NCI-H146 (cell line): ENCODE measurements at regions not wholly inside any gene's neighbourhood (a gene's known extent, or its start where the extent isn't known, plus 50 kb on each side); places are given as distances from the start of the nearest gene placed in this dataset.
"Not testable (repeated sequence)": the region's sequence is repeated elsewhere in the genome, so short reads cannot be mapped to it uniquely, and the experiment has no call there.

Source experiments
- DNase-seq: peaks from one replicate; lab custom pipeline; 2025; lab: John Stamatoyannopoulos, UW

DNA sequence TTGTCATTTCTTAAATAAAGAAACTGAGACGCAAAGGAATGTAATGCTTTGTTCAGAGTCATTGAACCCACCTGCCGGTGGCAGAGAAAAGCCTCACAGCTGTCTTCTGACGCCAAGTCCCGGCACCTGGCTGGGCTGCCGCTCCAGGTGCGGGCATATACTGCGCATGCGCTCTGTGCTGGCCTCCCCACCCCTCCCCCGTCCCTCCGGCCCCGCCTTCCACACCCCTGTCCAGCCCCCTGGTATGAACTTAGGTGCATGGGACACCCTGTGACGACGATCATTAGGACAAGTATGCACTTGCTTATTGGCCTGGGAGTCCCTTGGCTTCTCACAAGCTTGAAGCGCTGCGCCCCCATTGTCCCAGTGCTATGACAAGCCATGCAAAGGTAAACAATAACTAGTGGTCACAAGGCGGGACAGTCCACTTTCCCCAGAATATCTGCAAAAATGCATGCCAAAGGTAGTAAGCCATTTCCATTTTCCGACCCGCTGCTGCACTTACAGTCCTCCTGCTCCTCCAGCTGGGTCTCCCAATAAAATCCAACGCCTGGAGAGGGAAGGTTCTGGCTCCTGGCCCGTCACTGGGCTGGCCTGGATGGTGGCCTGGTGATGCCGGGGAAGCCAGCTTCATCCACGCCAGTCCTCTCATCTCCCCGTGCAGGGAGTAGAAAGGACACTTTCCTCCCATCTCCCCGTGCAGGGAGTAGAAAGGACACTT, 100.4 kb downstream of the PSMG1 start:
- peak; percentile 66 for DNase-seq

DNA sequence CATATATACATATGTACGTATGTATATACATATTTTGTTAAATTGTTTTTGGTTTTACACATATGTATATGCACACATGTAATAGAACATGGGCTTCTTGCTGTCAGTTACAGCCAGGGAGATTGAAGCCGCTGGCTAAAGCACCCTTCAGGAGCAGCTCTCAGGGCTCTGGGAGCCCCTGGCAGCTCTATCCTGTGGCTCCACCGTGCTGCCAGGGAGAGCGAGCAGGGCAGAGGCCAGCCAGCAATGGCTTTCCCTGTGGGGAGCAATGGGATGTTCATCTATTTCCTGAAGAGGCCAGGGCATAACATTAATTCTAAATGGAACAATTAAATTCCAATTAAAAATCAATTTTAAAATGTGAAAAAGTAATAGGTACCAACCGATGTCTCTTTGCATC, 102.9 kb downstream of the PSMG1 start:
- DNase-seq, result no peak

DNA sequence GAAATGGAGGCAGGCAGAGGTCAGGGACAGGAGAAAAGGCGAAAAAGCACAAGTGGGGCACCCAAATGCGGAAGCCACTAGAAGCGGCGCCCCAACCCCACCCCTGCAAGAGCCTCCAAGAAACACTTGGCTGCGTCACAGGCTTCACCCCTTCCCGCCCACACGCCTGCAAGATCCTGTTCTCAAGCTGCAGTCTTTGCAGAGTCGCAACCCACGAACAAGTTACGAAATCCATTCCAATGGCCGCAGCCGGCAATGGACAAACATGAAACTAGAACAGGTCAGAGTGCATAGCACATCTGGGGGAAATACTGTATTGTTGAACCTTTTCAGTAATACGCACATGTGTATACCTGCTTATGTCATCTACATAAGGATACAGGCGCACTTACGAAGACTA, 103.6 kb downstream of the PSMG1 start:
- no peak for DNase-seq

DNA sequence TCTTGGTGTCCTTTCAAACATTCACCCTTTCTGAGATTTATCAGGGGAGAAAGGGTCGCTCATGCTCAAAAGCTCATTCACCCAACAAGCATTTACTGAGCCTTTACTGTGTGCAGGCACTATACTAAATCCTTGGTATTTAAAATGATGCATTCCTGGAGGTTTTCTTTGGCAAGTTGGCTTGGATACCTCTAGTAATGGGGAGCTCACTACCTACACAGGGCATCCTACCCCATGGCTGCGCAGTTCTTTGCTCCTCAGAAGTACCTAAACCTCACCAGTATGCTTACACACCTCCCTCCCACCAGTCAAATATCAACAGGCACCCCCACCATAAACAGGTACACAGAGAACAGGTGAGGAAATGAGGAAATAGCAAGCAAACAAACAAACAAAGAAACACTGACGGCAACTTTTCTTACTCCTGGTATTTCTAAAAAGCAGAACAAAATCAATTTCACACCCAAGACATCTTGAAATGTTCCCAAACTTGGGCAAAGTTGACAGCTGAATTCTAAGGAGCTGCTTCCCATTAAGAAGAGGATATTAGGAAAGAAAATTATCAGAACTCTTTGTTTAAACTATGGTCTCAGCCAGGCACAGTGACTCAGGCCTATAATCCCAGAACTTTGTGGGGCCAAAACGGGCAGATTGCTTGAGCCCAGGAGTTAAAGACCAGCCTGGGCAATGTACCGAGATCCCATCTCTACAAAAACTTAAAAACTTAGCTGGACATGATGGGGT, 104.8 kb downstream of the PSMG1 start:
- no peak for DNase-seq

DNA sequence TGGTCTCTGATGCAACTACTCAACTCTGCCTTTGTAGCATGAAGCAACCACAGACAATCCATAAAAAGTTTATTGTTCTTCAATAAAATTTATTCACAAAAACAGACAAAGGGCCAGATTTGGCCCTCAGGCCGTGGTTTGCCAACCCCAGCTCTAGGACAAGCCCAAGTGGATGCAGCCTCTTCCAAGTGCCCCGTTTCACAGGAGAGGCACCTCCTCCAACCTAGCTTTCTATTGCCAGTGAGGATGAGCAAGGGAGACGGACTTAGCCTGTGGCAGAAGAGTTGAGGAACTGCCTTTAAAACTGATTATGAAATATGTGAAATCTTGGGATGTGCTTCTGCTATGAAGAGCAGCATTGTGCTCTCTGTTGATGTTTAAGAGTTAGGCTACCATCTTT, 105.4 kb downstream of the PSMG1 start:
- no peak for DNase-seq

DNA sequence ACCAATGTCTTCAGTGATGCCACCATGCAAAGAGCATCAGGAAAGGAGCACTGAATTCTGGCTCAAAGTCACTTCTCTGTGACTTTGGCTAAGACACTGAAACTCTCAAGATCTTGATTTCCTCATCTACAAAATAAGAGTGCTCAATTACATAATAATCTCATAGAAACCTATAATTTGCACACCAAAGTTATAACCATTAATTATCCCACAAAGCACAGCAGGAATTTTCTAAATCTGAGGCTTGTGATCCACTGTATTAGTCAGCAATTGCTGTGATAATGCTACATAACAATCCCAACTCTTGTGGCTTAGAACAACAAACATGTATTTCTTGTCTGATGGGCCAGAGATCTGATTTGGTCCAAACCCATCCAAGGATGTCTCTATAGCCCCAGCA, 108.7 kb downstream of the PSMG1 start:
- DNase-seq, result no peak

DNA sequence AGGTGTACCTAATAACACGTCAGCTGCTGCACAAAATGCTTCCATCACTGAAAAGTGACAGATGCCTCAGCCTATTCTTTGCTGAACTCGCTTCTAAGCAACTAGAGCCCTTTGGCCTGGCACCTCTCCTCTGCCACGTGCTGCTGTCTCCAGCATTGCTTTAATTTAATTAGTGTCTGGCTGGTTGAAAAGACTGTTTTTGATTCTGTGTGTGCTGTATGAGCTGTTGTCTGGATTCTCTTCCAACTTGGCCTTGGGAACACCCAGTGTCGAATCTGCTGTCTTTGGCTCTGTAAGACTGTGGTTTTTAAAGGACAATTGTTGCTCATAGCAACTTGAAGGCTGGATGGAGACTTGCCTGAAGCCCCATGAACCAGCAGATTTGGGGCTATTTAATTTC, 109.5 kb downstream of the PSMG1 start:
- no peak for DNase-seq

DNA sequence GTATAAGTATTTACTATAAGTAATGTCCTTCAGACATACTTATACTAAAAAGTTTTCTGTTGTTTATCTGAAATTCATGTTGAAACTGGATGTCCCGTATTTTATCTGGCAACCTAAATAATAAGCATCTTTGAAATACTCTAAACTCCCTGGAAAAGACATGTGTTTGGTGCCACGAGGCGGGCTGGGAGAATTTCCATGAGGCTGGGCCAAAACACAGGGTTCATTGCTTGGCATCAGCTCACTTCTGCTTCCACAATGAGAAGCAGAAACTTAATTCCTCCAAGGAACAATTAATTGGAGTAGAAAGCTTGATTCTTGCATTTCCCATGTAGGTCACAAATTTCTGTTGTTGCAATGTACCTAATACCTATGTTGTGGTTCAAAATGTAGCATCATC, 110.2 kb downstream of the PSMG1 start:
- no peak for DNase-seq

DNA sequence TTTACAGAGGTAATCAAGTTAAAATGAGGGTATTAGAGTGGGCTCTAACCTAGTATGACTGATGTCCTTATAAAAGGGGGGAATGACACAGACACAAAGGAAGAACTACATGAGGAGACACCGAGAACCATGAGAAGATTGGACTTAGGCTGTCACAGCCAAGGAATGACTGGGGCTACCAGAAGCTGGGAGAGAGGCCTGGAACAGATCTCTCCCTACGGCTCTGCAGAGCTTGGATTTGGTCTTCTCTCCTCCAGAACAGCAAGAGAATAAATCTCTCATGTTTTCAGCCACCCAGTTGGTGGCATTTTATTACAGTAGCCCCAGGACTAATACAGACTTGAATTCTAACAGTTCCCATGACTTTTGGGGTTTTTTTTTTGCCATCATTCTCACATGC, 110.8 kb downstream of the PSMG1 start:
- no peak for DNase-seq

DNA sequence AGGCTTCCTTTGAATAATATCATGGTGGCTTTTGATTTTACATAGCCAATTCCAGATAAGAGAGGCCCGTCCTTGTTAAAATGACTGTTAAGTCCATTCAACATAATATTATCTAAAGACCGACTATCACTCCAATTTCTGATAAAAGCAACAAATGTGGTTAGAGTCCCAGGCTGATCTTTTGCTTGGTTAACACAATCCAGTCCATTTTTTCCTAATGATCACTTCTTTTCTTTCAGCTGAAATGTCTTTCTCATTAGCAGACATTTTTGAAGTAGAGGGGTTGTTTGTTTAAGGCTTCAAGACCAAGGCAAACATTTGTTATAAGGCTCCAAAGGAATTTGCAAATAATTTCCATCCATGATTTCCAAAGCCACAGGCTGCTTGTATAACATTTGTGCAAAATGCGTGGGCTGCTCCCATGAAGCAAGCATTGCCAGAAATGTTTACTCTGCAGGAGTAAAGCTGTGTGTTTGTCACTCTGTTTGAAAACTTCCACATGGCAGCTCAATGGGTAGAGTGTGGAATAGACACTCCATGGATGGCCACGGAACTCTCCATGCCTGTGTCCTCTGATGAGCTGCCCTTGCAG, 111.5 kb downstream of the PSMG1 start:
- DNase-seq, result no peak

DNA sequence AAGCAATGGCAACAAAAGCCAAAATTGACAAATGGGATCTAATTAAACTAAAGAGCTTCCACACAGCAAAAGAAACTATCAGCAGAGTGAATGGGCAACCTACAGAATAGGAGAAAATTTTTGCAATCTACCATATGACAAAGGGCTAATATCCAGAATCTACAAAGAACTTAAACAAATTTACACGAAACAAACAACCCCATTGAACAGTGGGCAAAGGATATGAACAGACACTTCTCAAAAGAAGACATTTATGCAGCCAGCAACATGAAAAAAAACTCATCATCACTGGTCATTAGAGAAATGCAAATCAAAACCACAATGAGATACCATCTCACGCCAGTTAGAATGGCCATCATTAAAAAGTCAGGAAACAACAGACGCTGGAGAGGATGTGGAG, 113.4 kb downstream of the PSMG1 start:
- not testable (repeated sequence) for DNase-seq

DNA sequence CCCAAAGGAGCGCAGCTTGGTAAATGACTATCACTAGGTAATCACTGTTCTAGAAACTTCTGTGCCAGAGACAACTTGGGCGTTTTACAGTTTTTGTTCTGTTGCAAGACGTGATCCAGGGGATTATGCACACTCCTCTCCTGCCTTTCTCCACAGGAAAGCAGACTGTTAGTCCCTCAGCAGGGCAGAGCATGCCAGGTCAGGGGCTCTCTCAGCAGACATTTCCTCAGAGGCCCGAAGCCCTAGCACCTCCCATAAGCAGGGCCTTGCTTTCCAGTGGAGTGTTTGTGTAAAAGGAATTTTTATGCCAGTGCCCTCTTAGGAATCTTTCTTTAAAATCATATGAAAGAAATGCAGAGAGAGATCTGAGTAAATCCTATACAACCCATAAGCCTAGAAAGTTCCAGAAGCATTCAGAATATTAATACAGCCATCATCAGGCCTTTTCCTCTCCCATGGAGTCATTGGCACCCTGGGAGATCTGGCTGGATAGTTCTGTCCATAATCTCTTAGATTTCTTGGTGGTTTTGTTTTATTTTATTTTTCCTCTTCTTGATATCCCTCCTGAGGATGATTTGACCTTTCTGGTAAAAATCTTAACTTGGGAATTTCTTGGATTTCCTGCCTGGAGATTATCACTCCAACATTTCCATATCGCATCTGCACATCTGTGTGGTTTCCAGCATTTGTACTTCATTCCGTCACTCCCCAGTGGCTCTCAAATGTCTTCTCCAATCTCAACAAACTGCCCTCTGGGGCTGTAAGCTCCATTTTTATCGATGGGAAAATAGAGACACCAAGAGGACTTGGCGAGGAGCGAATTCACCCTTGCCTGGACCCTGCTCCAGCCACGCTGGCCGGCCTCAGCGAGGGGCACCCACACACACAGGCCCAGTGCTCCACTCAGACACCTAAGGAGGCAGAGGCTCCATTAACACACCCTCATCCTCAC, 116.1 kb downstream of the PSMG1 start:
- no peak for DNase-seq

DNA sequence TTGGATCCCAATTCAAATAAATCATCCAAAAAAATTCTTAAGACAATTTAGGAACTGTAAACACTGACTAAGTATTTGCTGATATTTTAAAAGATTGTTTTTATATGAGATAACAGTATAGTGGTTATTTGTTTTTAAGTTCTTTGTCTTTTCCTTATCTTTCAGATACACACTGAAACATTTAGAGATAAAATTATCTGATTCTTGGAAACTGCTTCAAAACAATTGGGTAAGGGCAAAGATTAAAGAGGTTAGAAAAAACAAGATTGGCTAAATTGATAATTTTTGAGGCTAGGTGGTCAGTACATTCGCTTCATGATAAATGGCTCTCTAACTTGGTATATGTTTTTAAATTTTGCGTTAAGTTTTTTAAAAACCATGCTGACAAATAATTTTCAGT, 117.3 kb downstream of the PSMG1 start:
- no peak for DNase-seq

DNA sequence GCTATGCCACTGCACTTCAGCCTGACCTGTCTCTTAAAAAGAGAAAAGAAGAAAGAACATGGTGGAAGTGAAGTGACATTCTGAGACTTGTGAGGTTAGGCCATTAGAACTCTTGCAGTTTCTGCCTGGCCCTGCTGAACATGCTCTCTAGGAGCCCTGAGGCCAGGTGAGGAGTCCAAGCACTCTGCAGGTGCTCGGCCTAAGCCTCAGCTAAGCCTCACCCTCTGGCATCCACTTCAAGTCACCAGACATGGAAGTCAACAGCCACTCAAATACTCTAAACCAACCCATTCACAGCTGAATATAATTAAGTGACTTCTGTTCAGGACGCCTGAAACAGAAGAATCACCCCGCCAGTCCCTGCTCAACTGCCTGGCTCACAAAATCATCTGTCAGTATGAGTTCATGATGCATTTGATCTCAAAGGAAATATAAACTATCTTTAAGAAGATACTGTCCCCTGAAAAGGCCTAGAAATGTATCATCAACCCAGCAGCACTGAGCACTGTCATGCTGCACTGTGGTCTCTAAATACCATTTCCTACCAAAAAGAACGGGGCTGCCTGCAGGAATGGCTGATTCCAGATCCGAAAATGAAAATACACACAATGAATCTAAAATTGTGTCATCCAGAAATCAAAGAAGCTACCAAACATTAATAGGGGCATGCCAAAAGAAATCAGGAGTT, 118.8 kb downstream of the PSMG1 start:
- DNase-seq, result no peak

DNA sequence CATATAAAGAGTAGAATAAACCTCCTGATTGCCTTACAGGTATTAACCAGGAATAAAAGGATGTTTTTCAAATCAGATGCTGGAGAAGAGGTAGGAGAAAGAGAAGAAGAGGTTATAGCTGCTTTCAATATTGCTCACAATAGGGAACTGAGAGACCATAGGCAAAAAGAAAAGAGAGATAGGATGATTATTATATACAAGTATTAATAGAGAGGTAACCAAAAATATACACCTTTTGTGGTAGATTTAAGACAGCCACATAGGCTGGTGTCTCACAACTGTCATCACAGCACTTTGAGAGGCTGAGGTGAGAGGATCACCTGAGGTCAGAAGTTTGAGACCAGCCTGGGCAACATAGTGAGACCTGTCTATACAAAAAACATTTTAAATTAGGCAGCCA, 119.7 kb downstream of the PSMG1 start:
- no peak for DNase-seq

DNA sequence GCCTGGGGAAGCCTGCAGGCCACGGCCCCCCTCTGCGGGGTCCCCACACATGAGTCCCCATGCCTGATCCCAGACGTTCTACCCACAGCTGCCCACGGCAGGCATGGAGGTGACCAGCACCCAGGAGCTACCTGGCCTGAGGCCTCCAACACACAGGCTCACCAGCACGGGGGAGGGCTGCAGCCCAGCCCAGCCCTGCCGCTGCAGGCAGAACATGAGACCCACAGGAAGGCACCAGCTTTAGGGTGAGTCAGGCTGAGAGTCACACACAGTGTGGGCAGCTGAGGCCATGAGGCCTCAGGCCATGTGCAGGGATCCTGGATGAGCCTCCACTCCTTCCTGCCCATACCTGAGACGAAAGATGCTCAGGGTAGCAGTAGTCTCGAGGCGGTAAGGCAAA, 121.1 kb downstream of the PSMG1 start:
- DNase-seq, result no peak

DNA sequence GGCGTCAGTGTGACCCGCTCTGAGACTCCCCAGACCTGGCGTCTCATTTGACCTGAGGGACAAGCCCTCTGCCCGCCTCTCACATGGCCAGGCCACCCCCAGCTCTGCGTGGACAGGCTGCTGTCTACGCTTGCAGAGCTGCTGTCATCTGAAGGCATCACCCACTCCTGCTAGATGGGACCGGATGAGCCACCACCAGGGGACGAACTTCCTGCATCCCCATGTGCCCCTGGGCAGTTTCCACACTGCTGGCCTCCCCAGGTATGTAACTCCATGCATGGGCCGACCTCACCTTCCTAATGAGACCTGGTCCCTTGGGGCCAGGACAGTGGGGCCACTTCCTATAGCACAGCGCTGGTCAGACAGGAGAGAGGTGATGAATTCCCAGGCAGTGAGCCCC, 121.5 kb downstream of the PSMG1 start:
- no peak for DNase-seq

DNA sequence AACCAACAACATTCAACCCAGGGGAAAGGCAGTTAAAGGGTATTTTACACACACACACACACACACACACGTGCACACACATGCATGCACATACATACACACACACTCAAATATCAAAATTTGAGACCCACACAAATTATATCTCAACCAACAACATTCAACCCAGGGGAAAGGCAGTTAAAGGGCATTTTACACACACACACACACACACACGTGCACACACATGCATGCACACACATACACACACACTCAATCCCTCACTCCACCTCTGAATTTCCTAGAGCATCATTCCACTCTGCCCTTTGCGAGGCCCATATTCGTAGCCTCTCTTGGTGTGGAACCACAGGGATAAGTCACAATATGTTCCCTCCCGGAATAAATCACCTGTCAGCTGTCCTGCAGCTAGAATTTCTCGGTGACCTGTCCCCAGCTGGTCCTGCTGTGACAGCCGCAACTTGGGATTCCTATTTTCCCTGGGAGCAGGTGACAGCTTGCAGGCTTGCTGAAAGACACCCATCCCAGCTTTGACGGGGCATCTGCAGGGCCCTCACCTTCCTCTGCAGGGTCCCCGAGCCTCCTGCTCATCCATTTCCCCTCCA, 122.7 kb downstream of the PSMG1 start:
- peak; percentile 55 for DNase-seq

DNA sequence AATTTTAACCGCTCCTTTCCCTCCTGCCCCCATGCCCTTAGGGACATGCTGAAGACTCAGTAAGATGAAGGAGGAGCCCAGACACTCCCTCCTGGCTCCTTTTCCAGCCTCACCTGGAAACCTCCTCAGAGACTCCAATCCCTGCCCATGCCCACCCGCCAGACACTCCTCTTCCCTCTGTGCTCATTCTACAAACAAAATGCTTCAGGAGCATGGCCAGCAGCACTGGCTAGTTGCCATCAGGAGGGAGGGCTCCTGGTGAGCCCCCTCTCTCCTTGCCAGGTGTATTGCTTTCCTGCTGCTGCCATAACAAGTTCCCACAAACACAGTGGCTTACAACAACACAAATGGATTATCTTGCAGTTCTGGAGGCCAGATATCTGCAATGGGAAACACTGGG, 126.1 kb downstream of the PSMG1 start:
- peak; percentile 49 for DNase-seq

DNA sequence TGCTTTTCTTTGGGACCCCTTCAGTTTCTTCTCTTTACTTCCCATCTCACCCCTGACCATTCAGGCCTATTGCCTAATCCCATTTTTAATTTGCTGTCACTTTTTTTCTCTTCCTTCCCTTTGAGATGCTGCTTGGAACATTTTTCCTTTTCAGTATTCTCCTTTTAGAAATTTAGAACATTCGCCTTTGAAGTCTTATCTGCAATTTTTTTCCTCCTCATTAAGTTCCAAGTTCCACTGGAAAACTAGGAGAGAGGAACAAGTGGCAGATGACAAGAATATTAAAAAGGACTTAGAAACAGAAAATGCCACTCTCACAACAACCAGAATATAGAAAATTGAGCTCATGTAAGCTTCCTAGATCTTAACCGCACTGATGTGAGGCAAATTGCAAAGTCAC, 126.6 kb downstream of the PSMG1 start:
- DNase-seq, result no peak

DNA sequence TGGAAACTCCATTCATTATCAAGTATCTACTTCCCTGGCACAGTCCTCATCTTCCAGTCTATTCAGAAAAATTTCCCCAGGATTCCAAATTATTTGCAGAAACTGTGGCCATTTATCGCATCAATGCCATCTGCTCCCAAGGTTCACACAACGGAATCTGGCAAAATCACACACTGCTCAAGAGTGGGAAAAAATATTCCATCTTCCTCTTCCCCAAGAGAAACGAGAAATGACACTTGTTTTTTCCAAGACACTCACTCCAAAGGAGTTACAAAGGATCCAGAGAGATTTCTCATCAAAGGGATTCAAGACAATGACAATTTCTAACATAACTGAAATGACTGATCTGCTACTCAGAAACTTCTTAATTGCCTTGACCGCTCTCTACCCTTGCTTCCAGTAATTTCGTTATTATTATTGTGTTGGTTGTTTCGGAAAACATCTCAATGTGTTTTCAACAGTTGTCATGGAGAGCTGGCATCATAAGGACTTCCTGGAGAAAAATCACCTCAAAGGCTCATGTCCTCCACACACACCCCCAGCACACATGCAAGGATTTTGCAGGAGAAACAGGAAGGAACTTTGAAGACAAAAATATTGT, 128.0 kb downstream of the PSMG1 start:
- no peak for DNase-seq
